Endodermal cell (in vitro differentiated cells): ENCODE measurements at regions not wholly inside any gene's neighbourhood (a gene's known extent, or its start where the extent isn't known, plus 50 kb on each side); places are given as distances from the start of the nearest gene placed in this dataset.

Source experiments
- DNase-seq: peaks from one replicate; pipeline ENCODE4 v3.0.0-alpha.2; 2017
- H3K27ac ChIP-seq: 2 replicates; pipeline ENCODE4 v1.5.1; 2013; ENCODE audit warnings: mild to moderate bottlenecking, low read depth, low read length, moderate library complexity
- H3K27me3 ChIP-seq: 2 replicates; pipeline ENCODE4 v1.6.1; 2013; ENCODE audit warnings: mild to moderate bottlenecking, low read length, moderate library complexity; ENCODE audit not compliant: insufficient read depth, control insufficient read depth, poor library complexity, severe bottlenecking
- H3K36me3 ChIP-seq: 2 replicates; pipeline ENCODE4 v1.7.0; 2013; ENCODE audit warnings: mild to moderate bottlenecking, low read length, moderate library complexity; ENCODE audit not compliant: control insufficient read depth, insufficient read depth
- H3K4me1 ChIP-seq: one replicate; pipeline ENCODE4 v1.7.0; 2013; ENCODE audit warnings: low read length; ENCODE audit not compliant: control insufficient read depth, insufficient read depth
- H3K4me3 ChIP-seq: 2 replicates; pipeline ENCODE4 v1.5.1; 2013; ENCODE audit warnings: mild to moderate bottlenecking, low read length, moderate library complexity
- H3K9ac ChIP-seq: 2 replicates; pipeline ENCODE4 v1.6.1; 2013; ENCODE audit warnings: mild to moderate bottlenecking, low read length, moderate library complexity; ENCODE audit not compliant: poor library complexity, severe bottlenecking; ENCODE audit errors: extremely low read depth
- H3K9me3 ChIP-seq: 2 replicates; pipeline ENCODE4 v1.6.1; 2013; ENCODE audit warnings: mild to moderate bottlenecking, low read length, moderate library complexity; ENCODE audit not compliant: control insufficient read depth
- H3K27ac Mint-ChIP-seq: 2 replicates; pipeline ENCODE4 v1.8.0; 2020; ENCODE audit warnings: mixed read lengths
- H3K27me3 Mint-ChIP-seq: 2 replicates; pipeline ENCODE4 v1.8.0; 2021; ENCODE audit warnings: mild to moderate bottlenecking, mixed read lengths; ENCODE audit not compliant: insufficient read depth
- H3K36me3 Mint-ChIP-seq: 2 replicates; pipeline ENCODE4 v1.8.0; 2020; ENCODE audit warnings: low read depth, mixed read lengths
- H3K4me1 Mint-ChIP-seq: 2 replicates; pipeline ENCODE4 v1.8.0; 2020; ENCODE audit warnings: mixed read lengths
- H3K4me3 Mint-ChIP-seq: 2 replicates; pipeline ENCODE4 v1.8.0; 2020; ENCODE audit warnings: mild to moderate bottlenecking, moderate library complexity, mixed read lengths
- H3K9me3 Mint-ChIP-seq: 2 replicates; pipeline ENCODE4 v1.8.0; 2020; ENCODE audit warnings: mild to moderate bottlenecking, mixed read lengths
- CTCF ChIP-seq: fragments of 200-600 bp; sonication (generic); conservative IDR thresholded peaks from 2 replicates; pipeline ENCODE4 v1.5.0; 2021; ENCODE audit warnings: antibody characterized with exemption, mild to moderate bottlenecking
- WGBS, 2 experiments: methylation state at CpG; one replicate each; pipeline versions ENCODE4 v1.1.5 to v1.1.7; 2013; ENCODE audit warnings: missing lambda C conversion rate in 2 of 2, mixed read lengths in 1 of 2; ENCODE audit not compliant: insufficient coverage in 1 of 2, insufficient read length in 1 of 2; 5-methylcytosine and 5-hydroxymethylcytosine counted together

GRCh38 chr4:151951671-151952050, 190.9 kb upstream of the GATB start:
- H3K36me3 ChIP-seq = no peaks in the 10 kb centered on the region
- H3K4me3 Mint-ChIP-seq = no peak overlapping the region
- peaks cover 14% of the 10 kb centered on the region for H3K9me3 ChIP-seq
- H3K4me1 ChIP-seq = no peaks in the 10 kb centered on the region
- H3K27ac ChIP-seq = no peak overlapping the region
- no peak for DNase-seq
- no peak for TF ChIP-seq CTCF
- no peaks in the 10 kb centered on the region for H3K36me3 Mint-ChIP-seq
- H3K27me3 Mint-ChIP-seq = peaks cover 11% of the 10 kb centered on the region
- no peak overlapping the region for H3K4me3 ChIP-seq
- 86 to 87% methylated on average over 3 to 5 of the region's 5 CpGs for WGBS, 2 experiments
- peaks cover 22% of the 10 kb centered on the region for H3K9me3 Mint-ChIP-seq
- no peak overlapping the region for H3K27ac Mint-ChIP-seq
- peaks cover 15% of the 10 kb centered on the region for H3K27me3 ChIP-seq
- H3K4me1 Mint-ChIP-seq = peaks cover 7% of the 10 kb centered on the region
- no peak overlapping the region for H3K9ac ChIP-seq

- Histone ChIP-seq H3K27ac (no peak overlapping the region), H3K27me3 (peaks cover 15% of the 10 kb centered on the region), H3K9me3 (peaks cover 19% of the 10 kb centered on the region), H3K4me3 (no peak overlapping the region), H3K9ac (no peak overlapping the region), H3K4me1 (no peaks in the 10 kb centered on the region), H3K36me3 (no peaks in the 10 kb centered on the region)
- no peak overlapping the region for H3K27ac Mint-ChIP-seq
- peaks cover 11% of the 10 kb centered on the region for H3K27me3 Mint-ChIP-seq
- peaks cover 2% of the 10 kb centered on the region for H3K4me1 Mint-ChIP-seq
- H3K4me3 Mint-ChIP-seq = no peak overlapping the region
- TF ChIP-seq CTCF = no peak
- peaks cover 27% of the 10 kb centered on the region for H3K9me3 Mint-ChIP-seq
- no peak for DNase-seq
- H3K36me3 Mint-ChIP-seq = peaks cover 4% of the 10 kb centered on the region
- WGBS, 2 experiments = 93 to 95% methylated on average over 9 to 12 of the region's 12 CpGs
Observed at GRCh38 chr4:151950993-151951670, 190.3 kb upstream of the GATB start.

GRCh38 chr4:151948351-151949016, 187.7 kb upstream of the GATB start:
- H3K4me3 ChIP-seq = no peak overlapping the region
- Mint-ChIP-seq H3K4me1 (no peaks in the 10 kb centered on the region), H3K9me3 (peaks cover 47% of the 10 kb centered on the region), H3K4me3 (no peak overlapping the region), H3K36me3 (peaks cover 6% of the 10 kb centered on the region), H3K27ac (no peak overlapping the region), H3K27me3 (peaks cover 10% of the 10 kb centered on the region)
- no peak for TF ChIP-seq CTCF
- no peaks in the 10 kb centered on the region for H3K36me3 ChIP-seq
- no peak overlapping the region for H3K9ac ChIP-seq
- H3K9me3 ChIP-seq = peaks cover 25% of the 10 kb centered on the region
- no peaks in the 10 kb centered on the region for H3K4me1 ChIP-seq
- peaks cover 12% of the 10 kb centered on the region for H3K27me3 ChIP-seq
- no peak for DNase-seq
- no peak overlapping the region for H3K27ac ChIP-seq
- WGBS, 2 experiments = 96% methylated on average over 1 of the region's 1 CpG; no CpG with 5 or more reads in 1 of the 2 experiments
